Colonic mucosa (tissue), 4 donors: ENCODE measurements at regions not wholly inside any gene's neighbourhood (a gene's known extent, or its start where the extent isn't known, plus 50 kb on each side); places are given as distances from the start of the nearest gene placed in this dataset.

ENCODE experiments used
- DNase-seq: peaks from one replicate; pipeline ENCODE4 v3.0.0-alpha.2; 2020
- H3K27ac ChIP-seq: fragments of 200-600 bp; one replicate; pipeline ENCODE4 v1.8.0; 2021
- H3K27me3 ChIP-seq: fragments of 200-600 bp; one replicate; pipeline ENCODE4 v1.8.0; 2021
- H3K36me3 ChIP-seq: fragments of 200-600 bp; one replicate; pipeline ENCODE4 v1.8.0; 2021
- H3K4me1 ChIP-seq: fragments of 200-600 bp; one replicate; pipeline ENCODE4 v1.8.0; 2021; ENCODE audit warnings: mild to moderate bottlenecking
- H3K4me3 ChIP-seq: fragments of 200-600 bp; one replicate; pipeline ENCODE4 v1.8.0; 2021
- H3K9ac ChIP-seq, 2 donors: one replicate each; pipeline ENCODE4 v1.7.0; 2013; ENCODE audit warnings: control low read depth in 2 of 2, low read depth in 2 of 2, low read length in 2 of 2
- H3K9me3 ChIP-seq: fragments of 200-600 bp; one replicate; pipeline ENCODE4 v1.8.0; 2021
- CTCF ChIP-seq: fragments of 200-600 bp; IDR thresholded peaks from one replicate; pipeline ENCODE4 v1.8.0; 2022; ENCODE audit warnings: antibody characterized with exemption, mild to moderate bottlenecking
- intact Hi-C: fragments of 100-400 bp; cut with DNase I; formaldehyde crosslinking; loops from one replicate; pipeline ENCODE4 v1.14.1; 2022
- donor health status: healthy.
- donor health status: DM: no; HTN: no; CAD: no.
- donor health status: DM: no; HTN: no; CAD: no.

- H3K9me3 ChIP-seq: no peaks in the 10 kb centered on the region
- intact Hi-C loops: loop anchor here (5.0 kb wide), 1 partner anchor 334 kb away; no protein-coding TSS in a partner anchor
- no peak for DNase-seq
- no peak overlapping the region for H3K9ac ChIP-seq
- H3K27me3 ChIP-seq: no peaks in the 10 kb centered on the region
- H3K27ac ChIP-seq: no peak overlapping the region
- H3K4me1 ChIP-seq: no peaks in the 10 kb centered on the region
- TF ChIP-seq CTCF: no peak
- H3K36me3 ChIP-seq: no peaks in the 10 kb centered on the region
- no peak overlapping the region for H3K4me3 ChIP-seq
Observed at GRCh38 chr6:156688620-156688971, 88.6 kb upstream of the ARID1B start.

GRCh38 chr6:156687789-156688619 is 89.2 kb upstream of the ARID1B start:
- no peaks in the 10 kb centered on the region for H3K36me3 ChIP-seq
- no peaks in the 10 kb centered on the region for H3K4me1 ChIP-seq
- peak; percentile 45 for DNase-seq
- H3K27me3 ChIP-seq: no peaks in the 10 kb centered on the region
- peak overlapping the region; percentile 52 to 73 for H3K9ac ChIP-seq
- H3K4me3 ChIP-seq: peak overlapping the region; percentile 54
- no peaks in the 10 kb centered on the region for H3K9me3 ChIP-seq
- no peak for TF ChIP-seq CTCF
- intact Hi-C loops: loop anchor here (5.0 kb wide), 1 partner anchor 334 kb away; no protein-coding TSS in a partner anchor
- peak overlapping the region; percentile 90 for H3K27ac ChIP-seq

- no peak for TF ChIP-seq CTCF
- intact Hi-C loops: loop anchor here (5.0 kb wide), 1 partner anchor 335 kb away; no protein-coding TSS in a partner anchor
- DNase-seq: peak; percentile 82
Observed at GRCh38 chr6:156686995-156687788, 90.0 kb upstream of the ARID1B start.

DNA sequence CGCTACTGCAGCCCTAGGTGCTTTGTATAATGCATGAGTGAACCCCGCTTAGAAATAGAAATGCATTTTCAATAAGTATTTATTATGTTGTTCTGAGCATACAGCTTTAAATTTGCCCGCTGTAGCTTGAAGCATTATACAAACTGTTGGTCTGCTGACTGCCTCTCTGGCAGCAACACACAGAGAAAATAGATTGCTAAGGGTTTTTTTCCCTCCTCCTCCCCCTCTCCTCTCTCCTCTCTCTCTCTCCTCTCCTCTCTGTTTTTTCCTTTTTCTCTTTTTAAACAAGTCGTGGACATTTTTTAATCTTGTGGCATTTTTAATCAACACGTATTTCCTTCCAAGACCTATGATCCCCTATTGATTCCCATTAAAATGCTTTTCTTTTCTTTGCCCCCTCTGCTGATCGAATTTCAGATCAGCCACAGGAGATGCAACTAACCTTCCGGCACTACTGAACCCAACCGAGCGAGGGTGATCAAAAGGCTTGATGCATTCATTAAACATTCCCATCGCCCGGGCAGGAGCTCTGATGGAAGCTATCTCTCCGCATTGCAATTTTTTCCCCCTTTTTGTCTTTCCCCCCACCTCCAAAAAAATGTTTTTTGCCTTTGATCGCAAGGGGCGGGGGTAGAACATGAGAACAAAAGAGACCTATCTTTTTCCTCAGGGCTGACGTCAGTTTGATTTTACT is 90.7 kb upstream of the ARID1B start:
- intact Hi-C loops: loop anchor here (5.0 kb wide), 1 partner anchor 336 kb away; no protein-coding TSS in a partner anchor
- TF ChIP-seq CTCF: peak; percentile 22
- Histone ChIP-seq H3K9me3 (no peaks in the 10 kb centered on the region), H3K4me1 (no peaks in the 10 kb centered on the region), H3K9ac (peak overlapping the region; percentile 86 to 96), H3K4me3 (peak overlapping the region; percentile 45), H3K27me3 (no peaks in the 10 kb centered on the region), H3K36me3 (no peaks in the 10 kb centered on the region), H3K27ac (peak overlapping the region; percentile 96)
- peak; percentile 27 for DNase-seq

More at GRCh38 chr6:156686995-156687788, 90.0 kb upstream of the ARID1B start:
- Histone ChIP-seq H3K4me1 (no peaks in the 10 kb centered on the region), H3K4me3 (peak overlapping the region; percentile 54), H3K9me3 (no peaks in the 10 kb centered on the region), H3K27me3 (no peaks in the 10 kb centered on the region), H3K36me3 (no peaks in the 10 kb centered on the region), H3K9ac (peak overlapping the region; percentile 86 to 96), H3K27ac (peak overlapping the region; percentile 96)

DNA sequence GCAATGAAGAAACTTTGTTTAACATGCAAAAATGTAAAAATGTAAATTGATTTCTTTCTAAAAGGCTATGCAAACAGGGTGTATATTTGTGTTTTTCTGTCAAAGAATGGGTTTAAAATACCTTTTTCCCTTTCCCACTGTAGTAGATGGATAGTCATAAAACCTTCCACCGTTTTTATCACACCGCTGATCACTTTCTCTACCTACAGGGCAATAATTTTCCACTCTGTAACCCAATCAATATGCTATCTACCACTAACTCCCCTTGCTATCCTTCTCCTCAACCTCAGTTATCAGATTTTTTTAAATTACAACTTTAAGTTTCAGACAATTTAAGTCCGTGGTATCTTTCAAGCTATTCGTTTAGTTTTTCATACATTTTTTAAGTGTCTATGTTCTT is 91.4 kb upstream of the ARID1B start:
- intact Hi-C loops: loop anchor here (5.0 kb wide), 1 partner anchor 336 kb away; no protein-coding TSS in a partner anchor
- no peak for TF ChIP-seq CTCF
- no peaks in the 10 kb centered on the region for H3K4me1 ChIP-seq
- no peak for DNase-seq
- H3K9me3 ChIP-seq: no peaks in the 10 kb centered on the region
- peak overlapping the region; percentile 45 for H3K4me3 ChIP-seq
- H3K36me3 ChIP-seq: no peaks in the 10 kb centered on the region
- peak overlapping the region in 1 of 2 donors; percentile 96 for H3K9ac ChIP-seq
- peak overlapping the region; percentile 96 for H3K27ac ChIP-seq
- no peaks in the 10 kb centered on the region for H3K27me3 ChIP-seq
